Upper lobe of left lung (tissue), 6 donors: ENCODE measurements at regions not wholly inside any gene's neighbourhood (a gene's known extent, or its start where the extent isn't known, plus 50 kb on each side); places are given as distances from the start of the nearest gene placed in this dataset.
A peak's percentile ranks its signal among the peaks of the same experiment; 100 is the strongest.

Experiments used
- ATAC-seq, 2 donors: fragments of 200-7000 bp; cut with Tn5 transposase; one replicate each; pipeline ENCODE4 v1.9.1; 2022; ENCODE audit warnings: mild to moderate bottlenecking in 2 of 2, moderate library complexity in 2 of 2; ENCODE audit not compliant: low FRiP score in 2 of 2
- DNase-seq, 2 donors: peaks; one replicate each; pipeline ENCODE4 v3.0.0-alpha.2; 2019 to 2020
- H3K27ac ChIP-seq, 4 donors: fragments of 200-600 bp; sonication (generic); one replicate each; pipeline ENCODE4 v1.5.1; 2016 to 2019
- H3K27me3 ChIP-seq, 4 donors: fragments of 200-600 bp; sonication (generic); one replicate each; pipeline ENCODE4 v1.5.1; 2017 to 2019
- H3K36me3 ChIP-seq, 4 donors: fragments of 200-600 bp; sonication (generic); one replicate each; pipeline ENCODE4 v1.5.1; 2016 to 2019
- H3K4me1 ChIP-seq, 4 donors: fragments of 200-600 bp; sonication (generic); one replicate each; pipeline ENCODE4 v1.5.1; 2018 to 2019
- H3K4me3 ChIP-seq, 4 donors: fragments of 200-600 bp; sonication (generic); one replicate each; pipeline ENCODE4 v1.5.1; 2017 to 2019; ENCODE audit warnings: mild to moderate bottlenecking in 2 of 4, moderate library complexity in 1 of 4
- H3K9me3 ChIP-seq, 4 donors: fragments of 200-600 bp; sonication (generic); one replicate each; pipeline ENCODE4 v1.5.1; 2018 to 2019
- EP300 ChIP-seq, 4 donors: sonication (generic); formaldehyde crosslinking; IDR thresholded peaks; one replicate each; pipeline ENCODE4 v1.5.1; 2017; ENCODE audit warnings: antibody characterized with exemption in 4 of 4, control low read depth in 2 of 4
- POLR2A ChIP-seq, 4 donors: fragments of 450-650 bp; IDR thresholded peaks; one replicate each; pipeline ENCODE4 v1.5.1; 2016 to 2017; ENCODE audit warnings: antibody characterized with exemption in 4 of 4, mild to moderate bottlenecking in 2 of 4
- POLR2AphosphoS5 ChIP-seq, 2 donors: sonication (generic); formaldehyde crosslinking; IDR thresholded peaks; one replicate each; pipeline ENCODE4 v1.5.1; 2017; ENCODE audit warnings: antibody characterized with exemption in 2 of 2
- WGBS, 2 donors: methylation state at CpG; one replicate each; pipeline ENCODE4 v1.1.5; 2017 to 2018; 5-methylcytosine and 5-hydroxymethylcytosine counted together
- TF ChIP-seq, protein P1 (sequence below), 6 experiments: fragments of 450-650 bp in 4 of 6; fragments of 200-600 bp in 2 of 6; sonication (generic) in 2 of 6; IDR thresholded peaks; one replicate each; pipeline ENCODE4 v1.5.1; 2016 to 2019; ENCODE audit warnings: antibody characterized with exemption in 6 of 6
- donor health status: DM: no; HTN: no; CAD: no; lungs with moderate emphysema.
- donor health status: DM: no; HTN: yes; CAD: no; lungs with severe emphysema.

DNA sequence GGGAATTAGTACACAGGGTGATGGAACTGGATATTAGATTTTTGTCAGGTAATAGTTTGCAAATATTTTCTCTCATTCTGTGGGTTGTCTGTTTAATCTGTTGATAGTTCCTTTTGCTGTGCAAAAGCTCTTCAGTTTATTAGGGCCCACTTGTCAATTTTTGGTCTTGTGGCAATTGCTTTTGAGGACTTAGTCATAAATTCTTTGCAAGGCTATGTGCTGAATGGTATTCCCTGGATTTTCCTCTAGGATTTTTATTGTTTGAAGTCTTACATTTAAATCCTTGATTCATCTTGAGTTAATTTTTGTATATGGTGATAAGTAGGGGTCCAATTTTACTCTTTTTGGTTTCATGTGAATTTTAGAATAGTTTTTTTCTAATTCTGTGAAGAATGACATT is 111.3 kb downstream of the ARRDC4 start:
- no peaks in the 10 kb centered on the region for H3K9me3 ChIP-seq
- TF ChIP-seq EP300 (IDR thresholded peaks at IDR 0.05) = no peak
- TF ChIP-seq, protein P1, sequence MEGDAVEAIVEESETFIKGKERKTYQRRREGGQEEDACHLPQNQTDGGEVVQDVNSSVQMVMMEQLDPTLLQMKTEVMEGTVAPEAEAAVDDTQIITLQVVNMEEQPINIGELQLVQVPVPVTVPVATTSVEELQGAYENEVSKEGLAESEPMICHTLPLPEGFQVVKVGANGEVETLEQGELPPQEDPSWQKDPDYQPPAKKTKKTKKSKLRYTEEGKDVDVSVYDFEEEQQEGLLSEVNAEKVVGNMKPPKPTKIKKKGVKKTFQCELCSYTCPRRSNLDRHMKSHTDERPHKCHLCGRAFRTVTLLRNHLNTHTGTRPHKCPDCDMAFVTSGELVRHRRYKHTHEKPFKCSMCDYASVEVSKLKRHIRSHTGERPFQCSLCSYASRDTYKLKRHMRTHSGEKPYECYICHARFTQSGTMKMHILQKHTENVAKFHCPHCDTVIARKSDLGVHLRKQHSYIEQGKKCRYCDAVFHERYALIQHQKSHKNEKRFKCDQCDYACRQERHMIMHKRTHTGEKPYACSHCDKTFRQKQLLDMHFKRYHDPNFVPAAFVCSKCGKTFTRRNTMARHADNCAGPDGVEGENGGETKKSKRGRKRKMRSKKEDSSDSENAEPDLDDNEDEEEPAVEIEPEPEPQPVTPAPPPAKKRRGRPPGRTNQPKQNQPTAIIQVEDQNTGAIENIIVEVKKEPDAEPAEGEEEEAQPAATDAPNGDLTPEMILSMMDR (IDR thresholded peaks at IDR 0.05) = no peak
- no peak for TF ChIP-seq POLR2A (IDR thresholded peaks at IDR 0.05)
- no peak overlapping the region for H3K27ac ChIP-seq
- H3K27me3 ChIP-seq = no peaks in the 10 kb centered on the region
- ATAC-seq (no peak), DNase-seq (no peak)
- peaks cover 0 to 8% (median 6%) of the 10 kb centered on the region in 4 donors for H3K4me1 ChIP-seq
- no peaks in the 10 kb centered on the region for H3K36me3 ChIP-seq
- no peak overlapping the region for H3K4me3 ChIP-seq

DNA sequence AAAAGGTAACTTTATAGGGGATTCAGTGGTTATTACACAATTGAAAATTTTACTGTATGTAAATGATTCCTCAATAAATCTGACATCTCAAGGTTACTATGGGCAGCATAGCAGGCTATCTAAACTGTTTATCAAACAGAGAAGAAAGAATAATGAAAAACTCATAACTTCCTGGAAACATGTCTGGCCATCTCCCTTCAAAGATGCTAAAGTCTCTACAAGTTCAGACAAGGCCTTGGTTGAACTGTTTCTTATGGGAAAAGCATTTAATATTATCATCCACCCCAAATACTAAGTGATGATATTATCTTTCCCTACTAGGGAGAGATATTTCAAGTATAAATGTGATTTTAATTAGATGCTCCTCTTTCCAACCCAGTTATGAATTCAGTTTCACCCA is 114.9 kb downstream of the ARRDC4 start:
- TF ChIP-seq POLR2A (IDR thresholded peaks at IDR 0.05) = no peak
- TF ChIP-seq, protein P1 (IDR thresholded peaks at IDR 0.05) = no peak
- no peak for TF ChIP-seq POLR2AphosphoS5 (IDR thresholded peaks at IDR 0.05)
- TF ChIP-seq EP300 (IDR thresholded peaks at IDR 0.05) = no peak
- Histone ChIP-seq H3K4me3 (no peak overlapping the region), H3K36me3 (no peaks in the 10 kb centered on the region), H3K27ac (no peak overlapping the region), H3K27me3 (no peaks in the 10 kb centered on the region), H3K4me1 (peaks cover 0 to 15% (median 7%) of the 10 kb centered on the region in 4 donors), H3K9me3 (no peaks in the 10 kb centered on the region)
- ATAC-seq (no peak), DNase-seq (no peak)

DNA sequence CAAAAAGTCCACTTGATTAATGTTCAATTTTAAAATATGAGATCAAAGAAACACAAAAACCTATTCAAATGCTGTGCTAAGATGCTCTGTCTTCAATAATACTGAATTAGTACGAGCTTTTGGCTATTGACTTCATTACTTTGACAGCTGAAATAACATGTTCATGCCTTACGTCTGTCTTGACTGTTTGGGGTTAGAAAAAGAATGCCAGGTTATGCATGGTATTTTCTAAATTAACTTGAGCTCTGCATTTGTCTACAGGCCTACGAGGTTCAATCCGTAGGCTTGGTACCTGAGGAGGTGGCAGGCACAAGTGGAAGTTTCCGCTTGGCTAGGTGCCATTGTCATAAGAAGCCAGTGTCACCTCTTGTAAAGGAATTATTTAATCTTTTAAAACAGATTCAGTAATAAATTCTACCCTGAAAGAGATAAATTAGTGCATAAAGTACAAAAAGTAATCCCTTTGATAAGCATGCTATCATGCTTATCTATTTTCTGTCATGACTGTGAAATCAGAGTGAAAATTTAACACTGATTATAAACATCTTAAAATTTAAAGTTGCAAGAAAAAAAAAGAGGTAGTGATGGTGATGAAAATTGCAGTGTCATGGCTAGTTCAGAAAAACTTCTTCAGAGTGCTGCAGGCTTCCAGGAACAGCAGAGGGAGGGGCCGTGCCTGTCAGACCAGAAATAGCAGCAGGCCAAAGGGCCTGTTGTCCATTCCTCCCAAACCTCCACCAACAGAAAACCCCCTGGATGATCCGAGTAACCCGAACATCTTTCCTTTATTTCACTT is 115.7 kb downstream of the ARRDC4 start:
- H3K36me3 ChIP-seq = no peaks in the 10 kb centered on the region
- ATAC-seq = peak; percentile 71 to 90
- no peaks in the 10 kb centered on the region for H3K27me3 ChIP-seq
- no peak overlapping the region for H3K4me3 ChIP-seq
- peak in 1 of 2 donors; percentile 63 for DNase-seq
- 47 to 49% methylated on average over 8 of the region's 8 CpGs for WGBS, 2 donors
- H3K4me1 ChIP-seq = peaks cover 0 to 15% (median 7%) of the 10 kb centered on the region in 4 donors
- no peaks in the 10 kb centered on the region for H3K9me3 ChIP-seq
- peak overlapping the region; percentile 23 to 60 (median 44) for H3K27ac ChIP-seq
- TF ChIP-seq POLR2A (IDR thresholded peaks at IDR 0.05) (no peak), POLR2AphosphoS5 (IDR thresholded peaks at IDR 0.05) (no peak), EP300 (IDR thresholded peaks at IDR 0.05) (no peak)
- TF ChIP-seq, protein P1 (IDR thresholded peaks at IDR 0.05) = no peak

DNA sequence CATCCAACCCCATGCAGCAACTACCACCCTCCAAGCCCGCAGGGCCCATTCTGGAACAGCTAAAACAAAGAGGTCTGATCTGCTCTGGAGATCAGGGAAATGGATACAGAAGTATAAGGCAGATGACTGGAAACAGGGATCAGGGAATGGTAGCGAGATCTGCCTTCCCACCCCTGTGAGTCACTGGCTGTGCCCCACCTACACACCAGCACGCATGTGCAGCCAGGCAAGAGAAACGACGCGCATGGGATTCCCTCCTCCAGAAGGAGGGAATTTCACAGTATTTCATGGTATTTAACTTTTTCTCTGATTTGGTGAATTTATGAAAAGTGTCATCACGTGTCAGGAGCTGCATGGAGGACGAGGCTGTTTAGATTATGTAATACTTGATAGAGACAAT is 116.7 kb downstream of the ARRDC4 start:
- DNase-seq (peak in 1 of 2 donors; percentile 28), ATAC-seq (peak in 1 of 2 donors; percentile 92)
- H3K9me3 ChIP-seq = no peaks in the 10 kb centered on the region
- TF ChIP-seq POLR2AphosphoS5 (IDR thresholded peaks at IDR 0.05) = no peak
- TF ChIP-seq, protein P1 (IDR thresholded peaks at IDR 0.05) = no peak
- TF ChIP-seq EP300 (IDR thresholded peaks at IDR 0.05) = no peak
- no peak for TF ChIP-seq POLR2A (IDR thresholded peaks at IDR 0.05)
- H3K36me3 ChIP-seq = no peaks in the 10 kb centered on the region
- peaks cover 0 to 15% (median 7%) of the 10 kb centered on the region in 4 donors for H3K4me1 ChIP-seq
- WGBS, 2 donors = 83 to 84% methylated on average over 8 of the region's 8 CpGs
- no peaks in the 10 kb centered on the region for H3K27me3 ChIP-seq
- H3K4me3 ChIP-seq = no peak overlapping the region
- H3K27ac ChIP-seq = peak overlapping the region in 3 of 4 donors; percentile 42 to 60 (median 45)

DNA sequence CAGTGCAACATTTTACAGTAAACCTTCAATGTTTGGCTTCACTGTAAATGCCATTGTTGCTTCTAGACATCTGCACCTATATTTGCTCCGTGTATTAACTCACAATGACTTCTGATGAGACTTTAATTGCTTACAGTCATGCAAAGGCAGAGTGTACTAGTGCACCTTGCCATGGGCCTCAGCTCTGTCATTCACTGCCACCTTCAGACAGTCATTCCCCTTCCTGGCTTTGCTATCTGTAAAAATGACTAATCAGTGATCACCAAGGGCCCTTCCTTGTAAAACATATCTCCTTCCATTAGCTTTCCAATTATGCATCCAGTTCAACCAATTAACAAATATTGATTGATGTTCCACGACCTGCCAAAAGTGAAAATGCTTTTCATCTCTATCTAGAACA is 120.3 kb downstream of the ARRDC4 start:
- Histone ChIP-seq H3K27me3 (no peaks in the 10 kb centered on the region), H3K4me3 (no peak overlapping the region), H3K9me3 (no peaks in the 10 kb centered on the region), H3K27ac (no peak overlapping the region), H3K36me3 (no peaks in the 10 kb centered on the region), H3K4me1 (peaks cover 0 to 15% (median 7%) of the 10 kb centered on the region in 4 donors)
- no peak for ATAC-seq
- 75 to 78% methylated on average over 2 of the region's 2 CpGs for WGBS, 2 donors
- TF ChIP-seq, protein P1 (IDR thresholded peaks at IDR 0.05) = no peak
- no peak for TF ChIP-seq POLR2A (IDR thresholded peaks at IDR 0.05)
- no peak for TF ChIP-seq EP300 (IDR thresholded peaks at IDR 0.05)
- TF ChIP-seq POLR2AphosphoS5 (IDR thresholded peaks at IDR 0.05) = no peak
- DNase-seq = no peak
